ENCODE measurements at regions not wholly inside any gene's neighbourhood (a gene's known extent, or its start where the extent isn't known, plus 50 kb on each side); places are given as distances from the start of the nearest gene placed in this dataset.

DNA sequence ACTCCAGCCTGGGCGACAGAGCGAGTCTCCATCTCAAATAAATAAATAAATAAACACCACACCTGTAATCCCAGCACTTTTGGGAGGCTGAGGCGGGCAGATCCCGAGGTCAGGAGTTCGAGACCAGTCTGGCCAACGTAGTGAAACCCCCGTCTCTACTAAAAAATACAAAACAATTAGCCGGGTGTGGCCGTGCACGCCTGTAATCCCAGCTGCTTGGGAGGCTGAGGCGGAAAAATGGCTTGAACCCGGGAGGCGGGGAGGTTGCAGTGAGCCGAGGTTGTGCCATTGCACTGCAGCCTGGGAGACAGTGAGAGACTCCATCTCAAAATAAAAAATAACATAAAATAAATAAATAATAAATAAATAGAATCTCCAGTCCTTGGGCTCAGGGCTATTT is 185.8 kb downstream of the SHOX start:
- Mint-ChIP-seq H3K27me3 (no peaks in the 10 kb centered on the region), H3K4me3 (no peak overlapping the region), H3K9me3 (ENCODE audit: insufficient read depth) (peaks cover 7% of the 10 kb centered on the region), H3K4me1 (no peaks in the 10 kb centered on the region), H3K27ac (no peak overlapping the region)
- CTCF ChIA-PET: no interaction called here
- H3K27ac ChIP-seq (ENCODE audit: low read length in 2 of 2): no peak overlapping the region
- no peaks in the 10 kb centered on the region for H3K27me3 ChIP-seq (replicated peaks in 1 of 4; ENCODE audit: control extremely low read depth in 1 of 4, control insufficient read depth in 3 of 4, insufficient read depth in 4 of 4, low read length in 3 of 4)
- DNase-seq (no peak), ATAC-seq (ENCODE audit: low read depth) (no peak)
- no peak overlapping the region for H3K9ac ChIP-seq (ENCODE audit: low read length)
- no peaks in the 10 kb centered on the region for H3K79me2 ChIP-seq (ENCODE audit: control insufficient read depth, insufficient read depth, low read length)
- no peak overlapping the region for H3K4me2 ChIP-seq (replicated peaks; ENCODE audit: low read depth, low read length, poor library complexity, severe bottlenecking)
- no peak for TF ChIP-seq EZH2 (IDR thresholded peaks at IDR 0.05; ENCODE audit: borderline replicate concordance, insufficient read depth, low read depth, low read length, poor library complexity, severe bottlenecking)
- TF ChIP-seq, protein P1, sequence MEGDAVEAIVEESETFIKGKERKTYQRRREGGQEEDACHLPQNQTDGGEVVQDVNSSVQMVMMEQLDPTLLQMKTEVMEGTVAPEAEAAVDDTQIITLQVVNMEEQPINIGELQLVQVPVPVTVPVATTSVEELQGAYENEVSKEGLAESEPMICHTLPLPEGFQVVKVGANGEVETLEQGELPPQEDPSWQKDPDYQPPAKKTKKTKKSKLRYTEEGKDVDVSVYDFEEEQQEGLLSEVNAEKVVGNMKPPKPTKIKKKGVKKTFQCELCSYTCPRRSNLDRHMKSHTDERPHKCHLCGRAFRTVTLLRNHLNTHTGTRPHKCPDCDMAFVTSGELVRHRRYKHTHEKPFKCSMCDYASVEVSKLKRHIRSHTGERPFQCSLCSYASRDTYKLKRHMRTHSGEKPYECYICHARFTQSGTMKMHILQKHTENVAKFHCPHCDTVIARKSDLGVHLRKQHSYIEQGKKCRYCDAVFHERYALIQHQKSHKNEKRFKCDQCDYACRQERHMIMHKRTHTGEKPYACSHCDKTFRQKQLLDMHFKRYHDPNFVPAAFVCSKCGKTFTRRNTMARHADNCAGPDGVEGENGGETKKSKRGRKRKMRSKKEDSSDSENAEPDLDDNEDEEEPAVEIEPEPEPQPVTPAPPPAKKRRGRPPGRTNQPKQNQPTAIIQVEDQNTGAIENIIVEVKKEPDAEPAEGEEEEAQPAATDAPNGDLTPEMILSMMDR (IDR thresholded peaks at IDR 0.05): no peak
- no peak overlapping the region for H2AFZ ChIP-seq (ENCODE audit: insufficient read depth, low read depth, low read length, poor library complexity, severe bottlenecking)
- POLR2A ChIA-PET: no interaction called here
- no peaks in the 10 kb centered on the region for H3K36me3 ChIP-seq (replicated peaks in 1 of 2; ENCODE audit: control extremely low read depth in 1 of 2, control insufficient read depth in 1 of 2, extremely low read depth in 1 of 2, insufficient read depth in 2 of 2, low read length in 1 of 2)
- no peaks in the 10 kb centered on the region for H4K20me1 ChIP-seq (ENCODE audit: control insufficient read depth, insufficient read depth, low read length, poor library complexity, severe bottlenecking)
- WGBS (ENCODE audit: insufficient coverage): 97% methylated on average over 9 of the region's 14 CpGs
- H3K9me3 ChIP-seq (ENCODE audit: control extremely low read depth in 1 of 3, control insufficient read depth in 2 of 3, insufficient read depth in 1 of 3, low read length in 2 of 3): peaks cover 0 to 13% (median 0%) of the 10 kb centered on the region in 3 donors
- H3K4me3 ChIP-seq (ENCODE audit: control extremely low read depth in 1 of 5, extremely low read depth in 1 of 5, insufficient read depth in 1 of 5, low read depth in 2 of 5, low read length in 4 of 5): no peak overlapping the region
- intact Hi-C loops (cut with micrococcal nuclease): no loop called here
- no peaks in the 10 kb centered on the region for H3K4me1 ChIP-seq (ENCODE audit: control insufficient read depth in 2 of 2, insufficient read depth in 2 of 2, low read length in 2 of 2)

GRCh38 chrX:810186-810585 is 179.6 kb downstream of the SHOX start:
- H3K27me3 ChIP-seq (replicated peaks in 1 of 4; ENCODE audit: control extremely low read depth in 1 of 4, control insufficient read depth in 3 of 4, insufficient read depth in 4 of 4, low read length in 3 of 4): peaks cover 0 to 4% (median 1%) of the 10 kb centered on the region in 4 experiments
- H3K36me3 ChIP-seq (replicated peaks in 1 of 2; ENCODE audit: control extremely low read depth in 1 of 2, control insufficient read depth in 1 of 2, extremely low read depth in 1 of 2, insufficient read depth in 2 of 2, low read length in 1 of 2): no peaks in the 10 kb centered on the region
- H3K4me1 ChIP-seq (ENCODE audit: control insufficient read depth in 2 of 2, insufficient read depth in 2 of 2, low read length in 2 of 2): no peaks in the 10 kb centered on the region
- intact Hi-C loops (cut with micrococcal nuclease): no loop called here
- no peak for ATAC-seq (ENCODE audit: low read depth)
- 100% methylated on average over 3 of the region's 5 CpGs for WGBS (ENCODE audit: insufficient coverage)
- H4K20me1 ChIP-seq (ENCODE audit: control insufficient read depth, insufficient read depth, low read length, poor library complexity, severe bottlenecking): no peaks in the 10 kb centered on the region
- Mint-ChIP-seq H3K27me3 (peaks cover 8% of the 10 kb centered on the region), H3K27ac (no peak overlapping the region), H3K4me3 (no peak overlapping the region), H3K9me3 (ENCODE audit: insufficient read depth) (peaks cover 2% of the 10 kb centered on the region), H3K4me1 (no peaks in the 10 kb centered on the region)
- no peak overlapping the region for H3K4me2 ChIP-seq (replicated peaks; ENCODE audit: low read depth, low read length, poor library complexity, severe bottlenecking)
- TF ChIP-seq, protein P1 (IDR thresholded peaks at IDR 0.05): no peak
- no peak for TF ChIP-seq EZH2 (IDR thresholded peaks at IDR 0.05; ENCODE audit: borderline replicate concordance, insufficient read depth, low read depth, low read length, poor library complexity, severe bottlenecking)
- H3K27ac ChIP-seq (ENCODE audit: low read length in 2 of 2): no peak overlapping the region
- DNase-seq: no peak
- H3K9me3 ChIP-seq (ENCODE audit: control extremely low read depth in 1 of 3, control insufficient read depth in 2 of 3, insufficient read depth in 1 of 3, low read length in 2 of 3): peaks cover 0 to 12% (median 0%) of the 10 kb centered on the region in 3 donors
- ChIA-PET POLR2A (no interaction called here), CTCF (no interaction called here)
- no peak overlapping the region for H3K9ac ChIP-seq (ENCODE audit: low read length)
- H3K79me2 ChIP-seq (ENCODE audit: control insufficient read depth, insufficient read depth, low read length): no peaks in the 10 kb centered on the region
- no peak overlapping the region for H2AFZ ChIP-seq (ENCODE audit: insufficient read depth, low read depth, low read length, poor library complexity, severe bottlenecking)
- H3K4me3 ChIP-seq (ENCODE audit: control extremely low read depth in 1 of 5, extremely low read depth in 1 of 5, insufficient read depth in 1 of 5, low read depth in 2 of 5, low read length in 4 of 5): no peak overlapping the region
